Sigmoid colon (tissue), 4 donors: ENCODE measurements at regions not wholly inside any gene's neighbourhood (a gene's known extent, or its start where the extent isn't known, plus 50 kb on each side); places are given as distances from the start of the nearest gene placed in this dataset.

Experiments used
- CTCF ChIP-seq, 4 experiments: fragments of 450-650 bp in 3 of 4; fragments of 200-600 bp in 1 of 4; IDR thresholded peaks; one replicate each; pipeline ENCODE4 v1.5.1; 2016 to 2019; ENCODE audit warnings: antibody characterized with exemption in 4 of 4, mild to moderate bottlenecking in 3 of 4, moderate library complexity in 2 of 4
- EP300 ChIP-seq, 4 donors: sonication (generic); formaldehyde crosslinking; IDR thresholded peaks; one replicate each; pipeline ENCODE4 v1.6.1; 2017; ENCODE audit warnings: antibody characterized with exemption in 4 of 4
- POLR2AphosphoS5 ChIP-seq, 4 donors: sonication (generic); formaldehyde crosslinking; IDR thresholded peaks; one replicate each; pipeline ENCODE4 v1.6.1; 2017; ENCODE audit warnings: antibody characterized with exemption in 4 of 4

- no peak for TF ChIP-seq CTCF (IDR thresholded peaks at IDR 0.05)
- no peak for TF ChIP-seq POLR2AphosphoS5 (IDR thresholded peaks at IDR 0.05)
- TF ChIP-seq EP300 (IDR thresholded peaks at IDR 0.05), result no peak
Measured at GRCh38 chr6:113313841-113314240, 543.3 kb upstream of the MARCKS start.
